B cell (primary cell): ENCODE measurements at regions not wholly inside any gene's neighbourhood (a gene's known extent, or its start where the extent isn't known, plus 50 kb on each side); places are given as distances from the start of the nearest gene placed in this dataset.
"Not testable (repeated sequence)": the region's sequence is repeated elsewhere in the genome, so short reads cannot be mapped to it uniquely, and the experiment has no call there.

Experiments used
- ATAC-seq: fragments of 200-7000 bp; cut with Tn5 transposase; one replicate; pipeline ENCODE4 v1.10.0; 2021; ENCODE audit warnings: low read depth, mild to moderate bottlenecking, moderate number of reproducible peaks, moderate library complexity
- CTCF ChIA-PET: fragments of 350-600 bp; sonication (Branson Sonifier 250); formaldehyde crosslinking; loops from one replicate; lab custom pipeline; 2021; ENCODE audit warnings: antibody characterized with exemption, inconsistent platforms; lab: Charles Lee
- POLR2A ChIA-PET: fragments of 350-600 bp; sonication (Branson Sonifier 250); formaldehyde crosslinking; loops from one replicate; lab custom pipeline; 2021; ENCODE audit warnings: antibody characterized with exemption; lab: Charles Lee
- DNase-seq: peaks from one replicate; pipeline ENCODE4 v3.0.0; 2013
- H2AFZ ChIP-seq: 2 replicates; pipeline ENCODE4 v1.6.1; 2012; ENCODE audit warnings: mild to moderate bottlenecking, low read depth, low read length; ENCODE audit not compliant: insufficient read depth, poor library complexity, severe bottlenecking
- H3K27ac ChIP-seq, 2 donors: 1 replicate in 1 of 2; 2 replicates in 1 of 2; pipeline ENCODE4 v1.5.1; 2012 to 2013; ENCODE audit warnings: low read length in 2 of 2, mild to moderate bottlenecking in 2 of 2, moderate library complexity in 1 of 2
- H3K27me3 ChIP-seq, 4 experiments: fragments of 200-600 bp in 1 of 4; sonication (generic) in 1 of 4; replicated peaks in 1 of 4; 1 replicate in 2 of 4; 2 replicates in 2 of 4; pipeline versions ENCODE4 v1.6.1 to v1.7.0; 2013 to 2016; ENCODE audit warnings: low read length in 3 of 4, mild to moderate bottlenecking in 2 of 4, mixed read lengths in 1 of 4, moderate library complexity in 1 of 4; ENCODE audit not compliant: insufficient read depth in 4 of 4, control insufficient read depth in 3 of 4; ENCODE audit errors: control extremely low read depth in 1 of 4
- H3K36me3 ChIP-seq, 2 experiments: replicated peaks in 1 of 2; 1 replicate in 1 of 2; 2 replicates in 1 of 2; pipeline versions ENCODE4 v1.6.1 to v1.7.1; 2013; ENCODE audit warnings: low read length in 1 of 2; ENCODE audit not compliant: insufficient read depth in 2 of 2, control insufficient read depth in 1 of 2; ENCODE audit errors: control extremely low read depth in 1 of 2, extremely low read depth in 1 of 2
- H3K4me1 ChIP-seq, 2 donors: fragments of 200-600 bp in 1 of 2; sonication (generic) in 1 of 2; 1 replicate in 1 of 2; 2 replicates in 1 of 2; pipeline versions ENCODE4 v1.5.1 to v1.6.1; 2013 to 2017; ENCODE audit warnings: low read length in 2 of 2; ENCODE audit not compliant: control insufficient read depth in 2 of 2, insufficient read depth in 2 of 2
- H3K4me2 ChIP-seq: replicated peaks from 2 replicates; pipeline ENCODE3; 2012; ENCODE audit warnings: mild to moderate bottlenecking, low read depth, low read length; ENCODE audit not compliant: poor library complexity, severe bottlenecking
- H3K4me3 ChIP-seq, 5 experiments: fragments of 200-600 bp in 1 of 5; sonication (generic) in 1 of 5; 1 replicate in 3 of 5; 2 replicates in 2 of 5; pipeline versions ENCODE4 v1.5.1 to v1.7.0; 2011 to 2016; ENCODE audit warnings: low read length in 4 of 5, mild to moderate bottlenecking in 4 of 5, low read depth in 2 of 5, control low read depth in 1 of 5, moderate library complexity in 1 of 5; ENCODE audit not compliant: insufficient read depth in 1 of 5; ENCODE audit errors: control extremely low read depth in 1 of 5, extremely low read depth in 1 of 5
- H3K79me2 ChIP-seq: fragments of 200-600 bp; sonication (generic); one replicate; pipeline ENCODE4 v1.6.0; 2016; ENCODE audit warnings: low read length; ENCODE audit not compliant: control insufficient read depth, insufficient read depth
- H3K9ac ChIP-seq: fragments of 200-600 bp; sonication (generic); 2 replicates; pipeline ENCODE4 v1.6.1; 2017; ENCODE audit warnings: mild to moderate bottlenecking, low read length, moderate library complexity
- H3K9me3 ChIP-seq, 3 donors: one replicate each; pipeline versions ENCODE4 v1.6.1 to v1.7.1; 2013; ENCODE audit warnings: low read length in 2 of 3; ENCODE audit not compliant: control insufficient read depth in 2 of 3, insufficient read depth in 1 of 3; ENCODE audit errors: control extremely low read depth in 1 of 3
- H4K20me1 ChIP-seq: 2 replicates; pipeline ENCODE4 v1.6.0; 2012; ENCODE audit warnings: mild to moderate bottlenecking, low read length; ENCODE audit not compliant: insufficient read depth, control insufficient read depth, poor library complexity, severe bottlenecking
- H3K27ac Mint-ChIP-seq: one replicate; pipeline ENCODE4 v1.8.0; 2021; ENCODE audit warnings: mixed read lengths
- H3K27me3 Mint-ChIP-seq: one replicate; pipeline ENCODE4 v1.8.0; 2021; ENCODE audit warnings: mixed read lengths
- H3K4me1 Mint-ChIP-seq: one replicate; pipeline ENCODE4 v1.8.0; 2021; ENCODE audit warnings: mixed read lengths
- H3K4me3 Mint-ChIP-seq: one replicate; pipeline ENCODE4 v1.8.0; 2021; ENCODE audit warnings: mixed read lengths
- H3K9me3 Mint-ChIP-seq: one replicate; pipeline ENCODE4 v1.8.0; 2022; ENCODE audit warnings: mixed read lengths; ENCODE audit not compliant: insufficient read depth
- CTCF ChIP-seq: fragments of 200-600 bp; IDR thresholded peaks from one replicate; pipeline ENCODE4 v1.8.0; 2022; ENCODE audit warnings: antibody characterized with exemption, mild to moderate bottlenecking
- EZH2 ChIP-seq: IDR thresholded peaks from 2 replicates; pipeline ENCODE4 v1.6.1; 2012; ENCODE audit warnings: borderline replicate concordance, low read depth, mild to moderate bottlenecking, moderate library complexity, low read length; ENCODE audit not compliant: insufficient read depth, poor library complexity, severe bottlenecking
- WGBS: methylation state at CpG from one replicate; pipeline ENCODE4 v1.1.5; 2013; ENCODE audit warnings: missing lambda C conversion rate; ENCODE audit not compliant: insufficient coverage; 5-methylcytosine and 5-hydroxymethylcytosine counted together
- intact Hi-C: fragments of 100-400 bp; cut with micrococcal nuclease; formaldehyde crosslinking; loops from one replicate; pipeline ENCODE4 v1.10.0; 2022

GRCh38 chr12:76674669-76675315 is 89.1 kb upstream of the ZDHHC17 start:
- 90% methylated on average over 2 of the region's 3 CpGs for WGBS
- no peaks in the 10 kb centered on the region for H3K4me1 ChIP-seq
- no peak overlapping the region for H3K4me3 ChIP-seq
- Mint-ChIP-seq H3K27me3 (peaks cover 3% of the 10 kb centered on the region), H3K27ac (no peak overlapping the region), H3K4me1 (no peaks in the 10 kb centered on the region), H3K4me3 (no peak overlapping the region), H3K9me3 (no peaks in the 10 kb centered on the region)
- DNase-seq (no peak), ATAC-seq (no peak)
- H2AFZ ChIP-seq = no peak overlapping the region
- ChIA-PET POLR2A (no interaction called here), CTCF (no interaction called here)
- H3K79me2 ChIP-seq = no peaks in the 10 kb centered on the region
- no peaks in the 10 kb centered on the region for H4K20me1 ChIP-seq
- no peak overlapping the region for H3K9ac ChIP-seq
- peaks cover 0 to 1% (median 0%) of the 10 kb centered on the region in 3 donors for H3K9me3 ChIP-seq
- TF ChIP-seq EZH2 = no peak
- TF ChIP-seq CTCF = no peak
- no peaks in the 10 kb centered on the region for H3K27me3 ChIP-seq
- H3K4me2 ChIP-seq = no peak overlapping the region
- no peak overlapping the region for H3K27ac ChIP-seq
- H3K36me3 ChIP-seq = no peaks in the 10 kb centered on the region
- intact Hi-C loops = no loop called here

- DNase-seq, H3K9ac ChIP-seq, H3K9me3 Mint-ChIP-seq, H3K4me3 ChIP-seq, H3K27me3 Mint-ChIP-seq, H3K36me3 ChIP-seq, H3K4me1 Mint-ChIP-seq, H3K27ac ChIP-seq, H3K79me2 ChIP-seq, POLR2A ChIA-PET, H3K4me1 ChIP-seq, H4K20me1 ChIP-seq, H3K27me3 ChIP-seq, H3K27ac Mint-ChIP-seq, H2AFZ ChIP-seq, H3K4me2 ChIP-seq, H3K4me3 Mint-ChIP-seq, CTCF ChIA-PET, H3K9me3 ChIP-seq, intact Hi-C loops, ATAC-seq: not testable (repeated sequence)
- WGBS = no CpG with 5 or more reads among the region's 4 CpGs
Measured at GRCh38 chr12:76676261-76676660, 87.7 kb upstream of the ZDHHC17 start.
